ENCODE measurements at regions not wholly inside any gene's neighbourhood (a gene's known extent, or its start where the extent isn't known, plus 50 kb on each side); places are given as distances from the start of the nearest gene placed in this dataset.
"Not testable (repeated sequence)": the region's sequence is repeated elsewhere in the genome, so short reads cannot be mapped to it uniquely, and the experiment has no call there.

DNA sequence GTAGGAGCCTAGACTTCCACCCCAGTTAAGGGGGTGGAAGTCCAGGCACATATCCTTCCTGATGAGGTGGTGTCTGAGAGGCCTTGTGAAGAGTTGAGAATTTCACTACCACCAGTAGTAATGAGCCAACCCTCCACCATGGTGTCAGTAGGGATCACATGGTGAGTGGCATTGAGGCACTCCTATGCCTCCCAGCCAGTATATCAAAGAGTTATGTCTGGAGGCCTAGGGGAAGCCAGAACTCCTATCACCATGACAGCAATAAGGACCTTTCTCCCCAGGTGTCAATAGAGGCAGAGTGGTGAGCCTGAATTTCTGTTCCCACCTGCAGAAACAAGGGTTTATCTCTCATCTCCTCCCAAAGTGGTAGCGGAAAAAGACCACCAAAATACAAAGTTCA lies 106.6 kb upstream of the ADTRP start:
- no peak for DNase-seq

DNA sequence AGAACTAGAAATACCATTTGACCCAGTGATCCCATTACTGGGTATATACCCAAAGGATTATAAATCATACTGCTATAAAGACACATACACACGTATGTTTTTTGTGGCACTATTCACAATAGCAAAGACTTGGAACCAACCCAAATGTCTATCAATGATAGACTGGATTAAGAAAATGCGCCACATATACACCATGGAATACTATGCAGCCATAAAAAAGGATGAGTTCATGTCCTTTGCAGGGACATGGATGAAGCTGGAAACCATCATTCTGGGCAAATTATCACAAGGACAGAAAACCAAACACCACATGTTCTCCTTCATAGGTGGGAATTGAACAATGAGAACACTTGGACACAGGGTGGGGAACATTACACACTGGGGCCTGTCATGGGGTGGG lies 104.9 kb upstream of the ADTRP start:
- DNase-seq: not testable (repeated sequence)

DNA sequence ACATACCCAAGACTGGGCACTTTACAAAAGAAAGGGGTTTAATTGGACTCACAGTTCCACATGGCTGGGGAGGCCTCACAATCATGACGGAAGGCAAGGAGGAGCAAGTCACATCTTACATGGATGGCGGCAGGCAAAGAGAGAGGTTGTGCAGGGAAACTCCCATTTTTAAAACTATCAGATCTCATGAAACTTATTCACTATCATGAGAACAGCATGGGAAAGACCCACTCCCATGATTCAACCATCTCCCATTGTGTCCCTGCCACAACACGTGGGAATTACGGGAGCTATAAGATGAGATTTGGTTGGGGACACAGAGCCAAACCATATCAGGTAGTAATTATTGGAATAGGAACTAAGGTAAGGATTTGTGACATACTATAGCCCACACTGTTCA lies 101.6 kb upstream of the ADTRP start:
- DNase-seq: not testable (repeated sequence)

- DNase-seq: no peak
Measured at GRCh38 chr6:11878735-11879134, 100.1 kb upstream of the ADTRP start.

- DNase-seq: no peak
Measured at GRCh38 chr6:11878029-11878428, 99.4 kb upstream of the ADTRP start.

GRCh38 chr6:11876934-11877433 lies 98.4 kb upstream of the ADTRP start:
- DNase-seq: no peak

- DNase-seq: no peak
Measured at GRCh38 chr6:11875325-11876109, 96.9 kb upstream of the ADTRP start.

- no peak for DNase-seq
Measured at GRCh38 chr6:11869672-11870340, 91.2 kb upstream of the ADTRP start.

GRCh38 chr6:11868392-11868791 lies 89.8 kb upstream of the ADTRP start:
- DNase-seq: no peak

- DNase-seq: no peak
Measured at GRCh38 chr6:11865680-11866300, 87.2 kb upstream of the ADTRP start.

DNA sequence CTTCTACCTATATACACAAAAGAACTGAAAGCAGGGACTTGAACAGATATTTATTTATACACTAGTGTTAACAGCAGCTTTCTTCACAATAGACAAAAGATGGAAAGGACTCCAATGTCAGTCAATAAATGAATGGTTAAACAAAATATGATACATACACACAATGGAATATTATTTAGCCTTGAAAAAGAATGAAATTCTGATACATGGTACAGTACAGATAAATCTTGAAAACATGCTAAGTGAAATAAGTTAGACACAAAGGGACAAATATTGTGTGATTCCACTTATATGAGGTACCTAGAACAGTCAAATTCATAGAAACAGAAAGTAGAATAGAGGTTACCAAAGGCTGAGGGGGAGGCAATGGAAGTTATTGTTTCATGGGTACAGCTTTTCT lies 79.8 kb upstream of the ADTRP start:
- DNase-seq: no peak

DNA sequence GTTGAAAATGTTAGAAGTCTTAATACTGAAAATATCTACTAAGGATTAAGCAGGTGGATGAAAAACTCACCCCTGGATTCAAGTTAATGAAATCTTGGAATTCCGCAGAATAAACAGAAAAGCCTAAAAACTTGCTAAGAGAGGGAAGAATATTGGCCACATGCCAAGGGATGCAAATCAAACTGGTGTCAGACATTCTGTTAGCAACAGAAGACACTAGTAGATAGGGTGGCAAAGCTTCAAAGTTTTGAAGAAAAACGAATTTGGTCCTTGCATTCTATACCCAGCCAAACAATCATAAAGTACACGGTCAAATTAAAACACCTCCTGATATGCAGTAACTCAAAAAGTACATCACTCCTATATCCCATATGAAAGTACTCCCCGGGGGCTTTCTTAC lies 77.1 kb upstream of the ADTRP start:
- no peak for DNase-seq

DNA sequence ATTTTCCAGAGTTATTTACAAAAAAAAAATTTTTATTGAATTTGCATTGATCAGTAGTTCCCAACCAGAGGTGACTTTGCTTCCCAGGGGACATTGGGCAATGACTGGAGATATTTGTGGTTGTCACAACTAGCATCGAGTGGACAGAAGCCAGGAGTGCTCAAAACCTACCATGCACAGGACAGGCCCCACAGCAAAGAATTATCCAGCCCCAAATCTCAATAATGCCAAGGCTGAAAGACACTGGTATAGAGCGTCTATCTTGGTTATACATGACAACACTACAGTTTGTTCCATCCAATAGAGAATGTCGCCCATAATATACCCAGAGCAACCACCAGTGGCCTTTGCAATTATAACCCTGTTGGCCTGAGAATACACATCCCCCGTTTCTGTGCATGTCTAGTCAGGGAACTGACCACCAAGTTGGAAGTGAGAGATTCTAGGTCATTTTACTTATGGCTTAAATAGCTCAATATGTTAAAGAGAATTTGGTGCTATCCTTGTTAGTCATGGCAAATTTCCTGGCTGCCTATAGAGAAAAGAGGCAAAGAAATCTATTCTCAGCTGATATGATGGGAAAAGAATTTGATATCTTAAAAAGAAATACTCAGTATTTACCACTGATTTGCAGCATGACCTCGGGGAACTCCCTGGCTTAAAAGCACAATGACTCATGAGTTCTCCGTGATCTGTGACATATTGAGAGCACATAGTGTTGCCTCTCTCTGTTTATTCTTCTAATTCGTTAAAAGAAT lies 76.0 kb upstream of the ADTRP start:
- DNase-seq: no peak

GRCh38 chr6:11853678-11854407 lies 75.2 kb upstream of the ADTRP start:
- DNase-seq: no peak

DNA sequence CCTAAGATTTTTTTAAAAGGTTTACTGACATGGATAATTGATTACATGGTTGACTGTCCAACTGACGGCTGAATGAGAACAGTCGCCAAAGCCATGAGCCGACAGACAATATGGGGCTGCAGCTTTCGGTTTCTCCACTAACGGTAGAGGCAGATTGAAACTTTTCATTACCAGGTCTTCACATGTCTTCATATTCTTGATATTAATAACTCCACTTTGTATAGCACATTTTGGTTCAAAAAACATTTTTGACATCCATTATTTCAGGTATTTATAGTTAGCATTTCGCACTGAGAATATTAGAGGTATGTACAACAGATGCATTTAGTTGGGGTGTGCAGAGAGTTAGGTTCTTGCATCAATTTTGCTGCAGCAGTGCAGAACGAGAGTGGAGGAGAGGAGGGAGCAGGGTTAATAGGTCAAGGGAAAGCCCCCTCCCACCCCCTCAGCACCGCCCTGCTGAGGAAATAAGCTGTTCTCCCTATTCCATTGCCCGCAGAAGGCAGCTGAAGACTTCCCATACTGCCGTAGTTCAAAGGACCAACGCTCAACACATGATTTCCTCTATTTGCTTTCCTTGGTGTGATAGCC lies 73.6 kb upstream of the ADTRP start:
- no peak for DNase-seq

GRCh38 chr6:11851387-11851786 lies 72.8 kb upstream of the ADTRP start:
- peak; percentile 29 for DNase-seq

GRCh38 chr6:11848852-11849731 lies 70.5 kb upstream of the ADTRP start:
- peak; percentile 68 for DNase-seq

DNA sequence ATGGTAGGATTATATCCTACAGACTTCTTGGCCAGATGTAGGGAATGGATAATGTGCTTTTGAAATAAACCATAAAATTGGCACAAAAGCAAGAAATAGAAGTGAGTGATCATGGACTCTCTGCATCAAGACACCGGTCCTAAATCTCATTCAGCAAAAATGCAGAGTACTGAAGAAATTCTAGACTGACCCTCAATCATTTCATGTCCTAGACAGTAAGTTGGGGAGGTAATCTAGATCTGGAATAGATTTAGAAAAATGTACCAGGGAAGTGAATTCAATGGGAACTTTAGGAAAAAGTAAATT lies 69.7 kb upstream of the ADTRP start:
- no peak for DNase-seq

- no peak for DNase-seq
Measured at GRCh38 chr6:11847515-11848345, 69.1 kb upstream of the ADTRP start.

- not testable (repeated sequence) for DNase-seq
Measured at GRCh38 chr6:11847068-11847467, 68.5 kb upstream of the ADTRP start.
